Glutamatergic neuron (in vitro differentiated cells): ENCODE measurements at regions not wholly inside any gene's neighbourhood (a gene's known extent, or its start where the extent isn't known, plus 50 kb on each side); places are given as distances from the start of the nearest gene placed in this dataset.

Experiments
- DNase-seq: peaks from one replicate; pipeline ENCODE4 v3.0.0; 2022
- H3K27ac Mint-ChIP-seq: one replicate; pipeline ENCODE4 v1.8.0; 2020; ENCODE audit warnings: mild to moderate bottlenecking, mixed read lengths, inconsistent platforms; ENCODE audit not compliant: unreplicated experiment
- H3K27me3 Mint-ChIP-seq: one replicate; pipeline ENCODE4 v1.8.0; 2020; ENCODE audit warnings: mild to moderate bottlenecking, moderate library complexity, mixed read lengths, inconsistent platforms; ENCODE audit not compliant: unreplicated experiment
- H3K36me3 Mint-ChIP-seq: one replicate; pipeline ENCODE4 v1.8.0; 2020; ENCODE audit warnings: mild to moderate bottlenecking, mixed read lengths, inconsistent platforms; ENCODE audit not compliant: unreplicated experiment
- H3K4me1 Mint-ChIP-seq: one replicate; pipeline ENCODE4 v1.8.0; 2020; ENCODE audit warnings: mild to moderate bottlenecking, low read depth, mixed read lengths, inconsistent platforms; ENCODE audit not compliant: unreplicated experiment
- H3K4me3 Mint-ChIP-seq: one replicate; pipeline ENCODE4 v1.8.0; 2020; ENCODE audit warnings: mild to moderate bottlenecking, mixed read lengths, inconsistent platforms; ENCODE audit not compliant: unreplicated experiment
- H3K9me3 Mint-ChIP-seq: one replicate; pipeline ENCODE4 v1.8.0; 2020; ENCODE audit warnings: mild to moderate bottlenecking, moderate library complexity, mixed read lengths, inconsistent platforms; ENCODE audit not compliant: unreplicated experiment
- TF ChIP-seq, protein P1 (sequence below): fragments of 200-600 bp; sonication (generic); IDR thresholded peaks from one replicate; pipeline ENCODE4 v1.5.0; 2021; ENCODE audit not compliant: partially characterized antibody, unreplicated experiment

DNA sequence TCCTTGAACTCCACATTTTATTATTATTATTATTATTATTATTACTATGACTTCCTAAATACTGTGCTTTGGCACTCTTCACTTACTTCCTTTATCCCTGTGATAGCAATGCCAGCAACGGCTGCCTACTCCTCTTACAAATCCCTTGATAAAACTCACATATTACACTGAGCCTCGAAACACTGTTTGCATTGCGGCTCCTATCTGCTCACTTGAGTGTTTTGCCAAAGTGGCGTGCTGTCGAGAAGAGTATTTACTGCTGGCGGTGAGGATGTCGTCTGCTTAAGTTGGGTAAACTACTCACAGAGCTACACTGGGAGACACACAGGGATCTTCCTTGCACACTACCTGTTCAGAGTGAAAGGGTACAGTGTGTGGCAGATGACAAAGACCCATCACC lies 143.4 kb upstream of the VCX3A start:
- peaks cover 4% of the 10 kb centered on the region for H3K4me1 Mint-ChIP-seq
- DNase-seq = no peak
- H3K4me3 Mint-ChIP-seq = no peak overlapping the region
- no peaks in the 10 kb centered on the region for H3K27me3 Mint-ChIP-seq
- no peaks in the 10 kb centered on the region for H3K9me3 Mint-ChIP-seq
- TF ChIP-seq, protein P1, sequence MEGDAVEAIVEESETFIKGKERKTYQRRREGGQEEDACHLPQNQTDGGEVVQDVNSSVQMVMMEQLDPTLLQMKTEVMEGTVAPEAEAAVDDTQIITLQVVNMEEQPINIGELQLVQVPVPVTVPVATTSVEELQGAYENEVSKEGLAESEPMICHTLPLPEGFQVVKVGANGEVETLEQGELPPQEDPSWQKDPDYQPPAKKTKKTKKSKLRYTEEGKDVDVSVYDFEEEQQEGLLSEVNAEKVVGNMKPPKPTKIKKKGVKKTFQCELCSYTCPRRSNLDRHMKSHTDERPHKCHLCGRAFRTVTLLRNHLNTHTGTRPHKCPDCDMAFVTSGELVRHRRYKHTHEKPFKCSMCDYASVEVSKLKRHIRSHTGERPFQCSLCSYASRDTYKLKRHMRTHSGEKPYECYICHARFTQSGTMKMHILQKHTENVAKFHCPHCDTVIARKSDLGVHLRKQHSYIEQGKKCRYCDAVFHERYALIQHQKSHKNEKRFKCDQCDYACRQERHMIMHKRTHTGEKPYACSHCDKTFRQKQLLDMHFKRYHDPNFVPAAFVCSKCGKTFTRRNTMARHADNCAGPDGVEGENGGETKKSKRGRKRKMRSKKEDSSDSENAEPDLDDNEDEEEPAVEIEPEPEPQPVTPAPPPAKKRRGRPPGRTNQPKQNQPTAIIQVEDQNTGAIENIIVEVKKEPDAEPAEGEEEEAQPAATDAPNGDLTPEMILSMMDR = no peak
- no peaks in the 10 kb centered on the region for H3K36me3 Mint-ChIP-seq
- H3K27ac Mint-ChIP-seq = no peak overlapping the region

DNA sequence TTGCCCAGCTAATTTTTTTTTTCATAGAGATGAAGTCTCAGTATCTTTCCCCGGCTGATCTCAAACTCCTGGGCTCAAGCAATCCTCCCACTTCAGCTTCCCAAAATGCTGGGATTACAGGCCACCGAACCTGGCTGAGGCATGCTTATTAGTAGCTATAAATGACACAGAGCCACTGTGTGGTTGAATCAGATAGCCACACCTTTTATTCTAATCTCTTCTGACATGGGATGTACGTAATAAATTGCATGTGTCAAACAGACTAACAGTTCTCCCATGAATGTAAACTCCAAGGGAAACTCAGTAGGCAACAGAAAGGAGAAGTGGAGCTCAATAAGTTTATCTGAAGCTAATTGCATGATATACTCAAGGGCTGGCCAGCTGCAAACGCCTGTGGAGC lies 139.8 kb upstream of the VCX3A start:
- no peak for DNase-seq
- TF ChIP-seq, protein P1 = no peak
- Mint-ChIP-seq H3K9me3 (no peaks in the 10 kb centered on the region), H3K4me1 (peaks cover 4% of the 10 kb centered on the region), H3K4me3 (no peak overlapping the region), H3K27me3 (no peaks in the 10 kb centered on the region), H3K36me3 (no peaks in the 10 kb centered on the region), H3K27ac (no peak overlapping the region)

DNA sequence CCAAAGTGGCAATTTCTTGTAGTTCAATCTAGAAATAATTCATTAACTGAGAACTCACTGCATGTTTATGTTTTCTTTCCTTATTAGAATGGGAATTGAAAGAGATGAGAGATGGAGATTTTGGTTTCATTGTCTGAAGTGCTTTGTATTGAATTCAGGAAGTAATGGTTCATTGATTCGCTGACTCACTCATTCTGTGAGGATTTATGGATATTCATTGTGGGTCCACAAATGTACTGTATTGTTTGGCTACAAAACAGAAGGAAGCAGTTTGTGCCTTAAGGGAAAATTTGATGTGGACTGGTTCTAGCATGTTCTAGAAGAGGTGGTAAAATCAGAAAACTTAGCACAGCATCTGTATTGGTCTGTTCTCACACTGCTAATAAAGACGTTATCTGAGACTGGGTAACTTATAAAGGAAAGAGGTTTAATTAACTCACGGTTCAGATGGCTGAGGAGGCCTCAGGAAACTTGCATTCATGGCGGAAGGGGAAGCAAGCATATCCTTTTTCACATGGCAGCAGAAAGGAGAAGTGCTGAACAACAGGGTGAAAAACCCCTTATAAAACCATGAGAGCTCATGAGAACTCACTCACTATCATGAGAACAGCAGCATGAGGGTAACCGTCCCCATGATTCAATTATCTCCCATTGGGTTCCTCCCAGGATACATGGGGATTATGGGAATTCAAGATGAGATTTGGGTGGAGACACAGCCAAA lies 132.3 kb upstream of the VCX3A start:
- DNase-seq = no peak
- H3K27ac Mint-ChIP-seq = no peak overlapping the region
- no peaks in the 10 kb centered on the region for H3K27me3 Mint-ChIP-seq
- no peak overlapping the region for H3K4me3 Mint-ChIP-seq
- TF ChIP-seq, protein P1 = no peak
- no peaks in the 10 kb centered on the region for H3K36me3 Mint-ChIP-seq
- H3K9me3 Mint-ChIP-seq = no peaks in the 10 kb centered on the region
- no peaks in the 10 kb centered on the region for H3K4me1 Mint-ChIP-seq

DNA sequence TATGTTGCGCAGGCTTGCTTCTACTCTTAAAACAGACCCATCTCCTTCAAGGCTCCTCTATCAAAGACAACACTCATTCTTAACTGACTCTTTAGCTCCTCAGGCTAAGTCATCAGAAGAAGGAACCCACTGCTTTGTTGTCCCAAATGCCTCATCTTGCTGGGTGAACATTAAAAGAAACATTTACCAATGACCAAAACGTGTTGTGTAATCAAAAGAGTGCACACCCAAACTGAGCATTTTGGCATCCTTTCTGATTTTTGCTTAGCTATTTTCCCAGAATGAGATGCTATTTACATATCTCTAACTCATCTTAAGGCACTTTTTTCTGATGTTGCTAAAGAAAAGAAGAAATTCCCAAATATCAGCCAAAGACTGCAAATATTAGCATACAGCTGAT lies 131.7 kb upstream of the VCX3A start:
- no peaks in the 10 kb centered on the region for H3K4me1 Mint-ChIP-seq
- TF ChIP-seq, protein P1 = no peak
- no peak overlapping the region for H3K27ac Mint-ChIP-seq
- H3K4me3 Mint-ChIP-seq = no peak overlapping the region
- no peaks in the 10 kb centered on the region for H3K9me3 Mint-ChIP-seq
- H3K27me3 Mint-ChIP-seq = no peaks in the 10 kb centered on the region
- no peaks in the 10 kb centered on the region for H3K36me3 Mint-ChIP-seq
- no peak for DNase-seq

DNA sequence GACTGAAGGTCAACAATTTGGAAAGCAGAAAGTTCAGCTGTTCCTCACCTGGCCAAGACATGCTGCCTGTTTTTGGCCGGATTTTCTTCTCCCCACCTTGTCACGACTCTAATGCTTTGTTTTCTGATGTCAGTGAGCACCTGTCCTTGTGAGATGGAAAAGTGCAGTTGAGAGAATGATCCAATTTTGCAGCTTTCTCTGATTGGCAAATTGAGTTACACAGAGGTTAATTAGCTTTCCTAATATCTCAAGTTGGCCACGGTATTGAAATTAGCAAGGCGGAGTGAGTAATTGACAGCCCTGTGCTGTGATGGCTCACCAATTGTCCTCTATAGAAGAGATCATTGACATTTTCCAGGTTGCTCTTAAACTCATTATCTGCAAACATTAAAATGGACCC lies 126.8 kb upstream of the VCX3A start:
- no peaks in the 10 kb centered on the region for H3K9me3 Mint-ChIP-seq
- H3K27me3 Mint-ChIP-seq = no peaks in the 10 kb centered on the region
- TF ChIP-seq, protein P1 = no peak
- no peak for DNase-seq
- no peaks in the 10 kb centered on the region for H3K4me1 Mint-ChIP-seq
- no peak overlapping the region for H3K27ac Mint-ChIP-seq
- H3K36me3 Mint-ChIP-seq = no peaks in the 10 kb centered on the region
- H3K4me3 Mint-ChIP-seq = no peak overlapping the region
